ENCODE measurements at regions not wholly inside any gene's neighbourhood (a gene's known extent, or its start where the extent isn't known, plus 50 kb on each side); places are given as distances from the start of the nearest gene placed in this dataset.

- Mint-ChIP-seq H3K4me1 (no peaks in the 10 kb centered on the region), H3K27me3 (peaks cover 15% of the 10 kb centered on the region), H3K9me3 (no peaks in the 10 kb centered on the region), H3K27ac (no peak overlapping the region), H3K36me3 (ENCODE audit: low read depth) (no peaks in the 10 kb centered on the region), H3K4me3 (no peak overlapping the region)
- ChIA-PET POLR2A (no interaction called here), CTCF (interaction anchor here (0.7 to 1.1 kb wide), 4 partner anchors 14 to 223 kb away, joined by 3 read pairs; no protein-coding TSS in a partner anchor)
- no peak for DNase-seq
Measured at GRCh38 chr13:24004971-24005370, 107.7 kb upstream of the C1QTNF9B start.

GRCh38 chr13:24005755-24006281, 108.5 kb upstream of the C1QTNF9B start:
- Mint-ChIP-seq H3K4me1 (no peaks in the 10 kb centered on the region), H3K4me3 (no peak overlapping the region), H3K27me3 (peaks cover 15% of the 10 kb centered on the region), H3K27ac (no peak overlapping the region), H3K9me3 (no peaks in the 10 kb centered on the region), H3K36me3 (ENCODE audit: low read depth) (no peaks in the 10 kb centered on the region)
- DNase-seq = no peak
- ChIA-PET POLR2A (no interaction called here), CTCF (interaction anchor here (1.0 to 1.1 kb wide), 3 partner anchors 15 to 223 kb away, joined by 3 read pairs; no protein-coding TSS in a partner anchor)

GRCh38 chr13:24006520-24007248, 109.4 kb upstream of the C1QTNF9B start:
- no peak overlapping the region for H3K4me3 Mint-ChIP-seq
- POLR2A ChIA-PET = no interaction called here

GRCh38 chr13:24007979-24008620, 110.8 kb upstream of the C1QTNF9B start:
- ChIA-PET CTCF (interaction anchor here (1.2 kb wide), 2 partner anchors 86 to 221 kb away, joined by 3 read pairs; no protein-coding TSS in a partner anchor), POLR2A (no interaction called here)
- Mint-ChIP-seq H3K4me3 (no peak overlapping the region), H3K9me3 (no peaks in the 10 kb centered on the region), H3K4me1 (no peaks in the 10 kb centered on the region), H3K27me3 (peaks cover 11% of the 10 kb centered on the region), H3K27ac (no peak overlapping the region), H3K36me3 (ENCODE audit: low read depth) (no peaks in the 10 kb centered on the region)
- DNase-seq = no peak

More at GRCh38 chr13:24006520-24007248, 109.4 kb upstream of the C1QTNF9B start:
- H3K27me3 Mint-ChIP-seq = peaks cover 15% of the 10 kb centered on the region
- H3K9me3 Mint-ChIP-seq = no peaks in the 10 kb centered on the region
- CTCF ChIA-PET = no interaction called here
- H3K27ac Mint-ChIP-seq = no peak overlapping the region
- no peaks in the 10 kb centered on the region for H3K36me3 Mint-ChIP-seq (ENCODE audit: low read depth)
- no peaks in the 10 kb centered on the region for H3K4me1 Mint-ChIP-seq
- no peak for DNase-seq

GRCh38 chr13:24008679-24009078, 111.4 kb upstream of the C1QTNF9B start:
- H3K4me3 Mint-ChIP-seq = no peak overlapping the region
- H3K9me3 Mint-ChIP-seq = no peaks in the 10 kb centered on the region
- H3K27ac Mint-ChIP-seq = no peak overlapping the region
- H3K36me3 Mint-ChIP-seq (ENCODE audit: low read depth) = no peaks in the 10 kb centered on the region
- H3K27me3 Mint-ChIP-seq = peaks cover 10% of the 10 kb centered on the region
- DNase-seq = no peak
- ChIA-PET CTCF (interaction anchor here (1.2 kb wide), 1 partner anchor 220 kb away, joined by 3 read pairs; no protein-coding TSS in a partner anchor), POLR2A (no interaction called here)
- H3K4me1 Mint-ChIP-seq = no peaks in the 10 kb centered on the region

GRCh38 chr13:24011266-24011665, 114.0 kb upstream of the C1QTNF9B start:
- H3K36me3 Mint-ChIP-seq (ENCODE audit: low read depth) = no peaks in the 10 kb centered on the region
- no peak for DNase-seq
- POLR2A ChIA-PET = no interaction called here
- no peak overlapping the region for H3K4me3 Mint-ChIP-seq
- peaks cover 2% of the 10 kb centered on the region for H3K27me3 Mint-ChIP-seq
- CTCF ChIA-PET = no interaction called here
- no peak overlapping the region for H3K27ac Mint-ChIP-seq
- no peaks in the 10 kb centered on the region for H3K9me3 Mint-ChIP-seq
- H3K4me1 Mint-ChIP-seq = no peaks in the 10 kb centered on the region

GRCh38 chr13:24012648-24013047, 115.3 kb upstream of the C1QTNF9B start:
- H3K9me3 Mint-ChIP-seq = no peaks in the 10 kb centered on the region
- no peak overlapping the region for H3K4me3 Mint-ChIP-seq
- no peak overlapping the region for H3K27ac Mint-ChIP-seq
- POLR2A ChIA-PET = interaction anchor here (0.7 kb wide), 1 partner anchor 206 kb away, joined by 3 read pairs; no protein-coding TSS in a partner anchor
- DNase-seq = no peak
- H3K4me1 Mint-ChIP-seq = no peaks in the 10 kb centered on the region
- H3K27me3 Mint-ChIP-seq = peaks cover 2% of the 10 kb centered on the region
- H3K36me3 Mint-ChIP-seq (ENCODE audit: low read depth) = no peaks in the 10 kb centered on the region
- CTCF ChIA-PET = interaction anchor here (1.2 kb wide), 1 partner anchor 216 kb away, joined by 4 read pairs; no protein-coding TSS in a partner anchor

GRCh38 chr13:24013189-24013588, 115.9 kb upstream of the C1QTNF9B start:
- H3K27ac Mint-ChIP-seq = no peak overlapping the region
- DNase-seq = no peak
- ChIA-PET CTCF (interaction anchor here (0.6 to 1.2 kb wide), 2 partner anchors 216 to 305 kb away, joined by 3 to 4 read pairs; no protein-coding TSS in a partner anchor), POLR2A (interaction anchor here (0.7 kb wide), 1 partner anchor 1230 kb away, joined by 3 read pairs; no protein-coding TSS in a partner anchor)
- no peak overlapping the region for H3K4me3 Mint-ChIP-seq
- H3K36me3 Mint-ChIP-seq (ENCODE audit: low read depth) = no peaks in the 10 kb centered on the region
- H3K4me1 Mint-ChIP-seq = no peaks in the 10 kb centered on the region
- H3K27me3 Mint-ChIP-seq = peaks cover 2% of the 10 kb centered on the region
- no peaks in the 10 kb centered on the region for H3K9me3 Mint-ChIP-seq

GRCh38 chr13:24016046-24016445, 118.7 kb upstream of the C1QTNF9B start:
- H3K4me1 Mint-ChIP-seq = no peaks in the 10 kb centered on the region
- H3K4me3 Mint-ChIP-seq = no peak overlapping the region
- no peaks in the 10 kb centered on the region for H3K27me3 Mint-ChIP-seq
- CTCF ChIA-PET = no interaction called here
- POLR2A ChIA-PET = interaction anchor here (0.6 kb wide), 1 partner anchor 316 kb away, joined by 3 read pairs; no protein-coding TSS in a partner anchor
- no peaks in the 10 kb centered on the region for H3K36me3 Mint-ChIP-seq (ENCODE audit: low read depth)
- H3K9me3 Mint-ChIP-seq = no peaks in the 10 kb centered on the region
- H3K27ac Mint-ChIP-seq = no peak overlapping the region
- no peak for DNase-seq

GRCh38 chr13:24022568-24022967, 125.3 kb upstream of the C1QTNF9B start:
- DNase-seq = no peak
- H3K4me3 Mint-ChIP-seq = no peak overlapping the region
- no peak overlapping the region for H3K27ac Mint-ChIP-seq
- no peaks in the 10 kb centered on the region for H3K36me3 Mint-ChIP-seq (ENCODE audit: low read depth)
- peaks cover 6% of the 10 kb centered on the region for H3K27me3 Mint-ChIP-seq
- POLR2A ChIA-PET = no interaction called here
- no peaks in the 10 kb centered on the region for H3K9me3 Mint-ChIP-seq
- peaks cover 6% of the 10 kb centered on the region for H3K4me1 Mint-ChIP-seq
- CTCF ChIA-PET = interaction anchor here (1.0 to 5.3 kb wide), 3 partner anchors 64 to 206 kb away, joined by 3 to 45 read pairs (median 5); no protein-coding TSS in a partner anchor

GRCh38 chr13:24023073-24023472, 125.8 kb upstream of the C1QTNF9B start:
- ChIA-PET POLR2A (no interaction called here), CTCF (interaction anchor here (1.0 to 5.3 kb wide), 2 partner anchors 196 to 206 kb away, joined by 5 to 45 read pairs; no protein-coding TSS in a partner anchor)
- peaks cover 6% of the 10 kb centered on the region for H3K4me1 Mint-ChIP-seq
- no peaks in the 10 kb centered on the region for H3K9me3 Mint-ChIP-seq
- no peaks in the 10 kb centered on the region for H3K36me3 Mint-ChIP-seq (ENCODE audit: low read depth)
- no peak overlapping the region for H3K4me3 Mint-ChIP-seq
- no peak overlapping the region for H3K27ac Mint-ChIP-seq
- H3K27me3 Mint-ChIP-seq = peaks cover 9% of the 10 kb centered on the region
- DNase-seq = no peak

- Mint-ChIP-seq H3K4me1 (peaks cover 5% of the 10 kb centered on the region), H3K4me3 (no peak overlapping the region), H3K27me3 (peaks cover 35% of the 10 kb centered on the region), H3K27ac (no peak overlapping the region), H3K36me3 (ENCODE audit: low read depth) (no peaks in the 10 kb centered on the region), H3K9me3 (no peaks in the 10 kb centered on the region)
- POLR2A ChIA-PET = no interaction called here
- CTCF ChIA-PET = interaction anchor here (1.1 to 1.6 kb wide), 2 partner anchors 9 to 201 kb away, joined by 3 read pairs; no protein-coding TSS in a partner anchor
- no peak for DNase-seq
Measured at GRCh38 chr13:24027494-24027893, 130.2 kb upstream of the C1QTNF9B start.

GRCh38 chr13:24032252-24032651, 128.3 kb upstream of the SPATA13 start:
- H3K27ac Mint-ChIP-seq = no peak overlapping the region
- CTCF ChIA-PET = interaction anchor here (1.2 kb wide), 1 partner anchor 11 kb away, joined by 3 read pairs; no protein-coding TSS in a partner anchor
- no peak overlapping the region for H3K4me3 Mint-ChIP-seq
- no peaks in the 10 kb centered on the region for H3K4me1 Mint-ChIP-seq
- POLR2A ChIA-PET = no interaction called here
- DNase-seq = no peak
- H3K36me3 Mint-ChIP-seq (ENCODE audit: low read depth) = no peaks in the 10 kb centered on the region
- H3K9me3 Mint-ChIP-seq = no peaks in the 10 kb centered on the region
- H3K27me3 Mint-ChIP-seq = peaks cover 34% of the 10 kb centered on the region

Measured in activated CD4-positive, alpha-beta memory T cell treated with anti-CD3 and anti-CD28 coated beads, Interleukin-2, amount 10 ng/mL, durations not matched to agents 7 days and 5 days (primary cell).